Spleen (tissue), 11 donors: ENCODE measurements at regions not wholly inside any gene's neighbourhood (a gene's known extent, or its start where the extent isn't known, plus 50 kb on each side); places are given as distances from the start of the nearest gene placed in this dataset.

ENCODE experiments used
- DNase-seq: peaks from one replicate; pipeline ENCODE4 v3.0.0-alpha.2; 2020
- H3K27ac ChIP-seq, 8 donors: fragments of 200-600 bp; sonication (generic) in 7 of 8; 1 replicate in 4 of 8; 2 replicates in 4 of 8; pipeline versions ENCODE4 v1.5.0 to v1.8.0; 2016 to 2021; ENCODE audit warnings: inconsistent platforms in 4 of 8, mild to moderate bottlenecking in 4 of 8, moderate library complexity in 1 of 8
- H3K27me3 ChIP-seq, 7 donors: fragments of 200-600 bp; sonication (generic) in 6 of 7; replicated peaks in 1 of 7; 1 replicate in 4 of 7; 2 replicates in 3 of 7; pipeline versions ENCODE4 v1.5.0 to v1.8.0; 2016 to 2021; ENCODE audit warnings: inconsistent platforms in 3 of 7, mild to moderate bottlenecking in 1 of 7
- H3K36me3 ChIP-seq, 6 donors: fragments of 200-600 bp; sonication (generic) in 5 of 6; 1 replicate in 4 of 6; 2 replicates in 2 of 6; pipeline versions ENCODE4 v1.5.0 to v1.8.0; 2016 to 2021; ENCODE audit warnings: inconsistent platforms in 2 of 6
- H3K4me1 ChIP-seq, 6 donors: fragments of 200-600 bp; sonication (generic) in 5 of 6; 1 replicate in 3 of 6; 2 replicates in 3 of 6; pipeline versions ENCODE4 v1.5.0 to v1.8.0; 2016 to 2021; ENCODE audit warnings: inconsistent platforms in 3 of 6
- H3K4me3 ChIP-seq, 8 donors: fragments of 200-600 bp; sonication (generic) in 7 of 8; 1 replicate in 4 of 8; 2 replicates in 4 of 8; pipeline versions ENCODE4 v1.5.0 to v1.8.0; 2016 to 2021; ENCODE audit warnings: inconsistent platforms in 4 of 8, mild to moderate bottlenecking in 4 of 8, moderate library complexity in 2 of 8
- H3K9me3 ChIP-seq, 8 donors: fragments of 200-600 bp; sonication (generic) in 7 of 8; 1 replicate in 4 of 8; 2 replicates in 4 of 8; pipeline versions ENCODE4 v1.5.0 to v1.8.0; 2016 to 2021; ENCODE audit warnings: inconsistent platforms in 4 of 8
- POLR2A ChIP-seq, 3 donors: fragments of 450-650 bp; IDR thresholded peaks; one replicate each; pipeline ENCODE4 v1.5.1; 2017; ENCODE audit warnings: antibody characterized with exemption in 3 of 3, mild to moderate bottlenecking in 1 of 3
- POLR2AphosphoS5 ChIP-seq, 3 donors: sonication (generic); formaldehyde crosslinking; IDR thresholded peaks; one replicate each; pipeline ENCODE4 v1.5.1; 2017; ENCODE audit warnings: antibody characterized with exemption in 3 of 3
- WGBS, 5 donors: extraction: QIAGEN DNeasy Blood & Tissue Kit in 3 of 5; methylation state at CpG; one replicate each; pipeline versions ENCODE4 v1.1.5 to v1.1.7; 2013 to 2018; 5-methylcytosine and 5-hydroxymethylcytosine counted together
- intact Hi-C: fragments of 100-400 bp; cut with DNase I; formaldehyde crosslinking; loops from one replicate; pipeline ENCODE4 v1.15.0; 2023; ENCODE audit warnings: low total_unique reads
- TF ChIP-seq, protein P1 (sequence below), 11 experiments: fragments of 200-600 bp in 7 of 11; fragments of 450-650 bp in 4 of 11; sonication (generic) in 4 of 11; IDR thresholded peaks in 8 of 11; conservative IDR thresholded peaks in 3 of 11; 1 replicate in 7 of 11; 2 replicates in 4 of 11; pipeline versions ENCODE4 v1.4.0 to v1.8.0; 2016 to 2021; ENCODE audit warnings: antibody characterized with exemption in 11 of 11, inconsistent platforms in 4 of 11, mild to moderate bottlenecking in 1 of 11
- donor health status: healthy with polysubstance abuse.
- donor health status: DM: no; HTN: no; CAD: no; lungs with moderate emphysema.
- donor health status: DM: no; HTN: no; CAD: no.
- donor health status: Bipolar disorder and iron deficiency.
- donor health status: healthy.
- donor health status: DM: no; HTN: no; CAD: no.
- donor health status: DM: yes; HTN: yes; CAD: no.

DNA sequence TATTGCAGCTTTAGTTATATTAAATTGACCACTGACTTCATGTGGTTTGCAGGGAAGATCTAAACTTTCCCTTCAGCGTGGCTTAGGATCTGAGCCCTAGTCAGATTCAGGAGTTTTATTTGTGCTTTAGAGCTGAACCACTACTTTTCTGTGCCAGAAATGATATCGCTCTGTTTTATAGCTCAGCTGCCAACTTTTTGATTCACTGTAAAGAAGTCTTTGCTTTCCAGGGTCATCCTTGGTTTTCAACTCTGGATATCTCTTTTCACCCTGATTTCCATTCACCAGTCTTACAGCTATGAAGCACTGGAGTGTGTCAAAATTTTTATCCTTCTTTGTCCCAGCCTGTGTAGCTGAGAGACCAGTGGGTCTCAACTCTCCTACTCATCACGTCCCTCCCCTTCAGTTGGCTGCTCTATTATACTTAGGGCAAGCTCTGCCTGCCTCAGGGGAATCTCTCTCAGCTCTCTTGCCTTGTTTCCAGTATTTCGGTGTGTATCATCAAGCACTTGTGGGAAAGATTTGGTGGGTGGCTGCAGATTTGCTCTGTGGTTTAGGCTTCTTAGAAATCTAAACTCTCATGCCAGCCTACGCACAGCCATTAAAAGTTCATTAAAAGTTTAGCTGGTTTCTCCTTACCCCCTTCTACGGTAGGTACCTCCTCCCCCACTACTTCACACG lies 425.5 kb downstream of the TENT5A start:
- Histone ChIP-seq H3K9me3 (no peaks in the 10 kb centered on the region), H3K27me3 (no peaks in the 10 kb centered on the region), H3K36me3 (no peaks in the 10 kb centered on the region), H3K4me1 (no peaks in the 10 kb centered on the region), H3K4me3 (no peak overlapping the region), H3K27ac (no peak overlapping the region)
- TF ChIP-seq, protein P1, sequence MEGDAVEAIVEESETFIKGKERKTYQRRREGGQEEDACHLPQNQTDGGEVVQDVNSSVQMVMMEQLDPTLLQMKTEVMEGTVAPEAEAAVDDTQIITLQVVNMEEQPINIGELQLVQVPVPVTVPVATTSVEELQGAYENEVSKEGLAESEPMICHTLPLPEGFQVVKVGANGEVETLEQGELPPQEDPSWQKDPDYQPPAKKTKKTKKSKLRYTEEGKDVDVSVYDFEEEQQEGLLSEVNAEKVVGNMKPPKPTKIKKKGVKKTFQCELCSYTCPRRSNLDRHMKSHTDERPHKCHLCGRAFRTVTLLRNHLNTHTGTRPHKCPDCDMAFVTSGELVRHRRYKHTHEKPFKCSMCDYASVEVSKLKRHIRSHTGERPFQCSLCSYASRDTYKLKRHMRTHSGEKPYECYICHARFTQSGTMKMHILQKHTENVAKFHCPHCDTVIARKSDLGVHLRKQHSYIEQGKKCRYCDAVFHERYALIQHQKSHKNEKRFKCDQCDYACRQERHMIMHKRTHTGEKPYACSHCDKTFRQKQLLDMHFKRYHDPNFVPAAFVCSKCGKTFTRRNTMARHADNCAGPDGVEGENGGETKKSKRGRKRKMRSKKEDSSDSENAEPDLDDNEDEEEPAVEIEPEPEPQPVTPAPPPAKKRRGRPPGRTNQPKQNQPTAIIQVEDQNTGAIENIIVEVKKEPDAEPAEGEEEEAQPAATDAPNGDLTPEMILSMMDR (IDR thresholded peaks at IDR 0.05 in 8 of 11, conservative IDR thresholded peaks at IDR 0.05 in 3 of 11), result no peak
- TF ChIP-seq POLR2AphosphoS5 (IDR thresholded peaks at IDR 0.05), result no peak
- TF ChIP-seq POLR2A (IDR thresholded peaks at IDR 0.05), result no peak
- WGBS, 5 donors, result 57 to 73% (median 67%) methylated on average over 7 of the region's 7 CpGs
- intact Hi-C loops, result no loop called here
- no peak for DNase-seq

DNA sequence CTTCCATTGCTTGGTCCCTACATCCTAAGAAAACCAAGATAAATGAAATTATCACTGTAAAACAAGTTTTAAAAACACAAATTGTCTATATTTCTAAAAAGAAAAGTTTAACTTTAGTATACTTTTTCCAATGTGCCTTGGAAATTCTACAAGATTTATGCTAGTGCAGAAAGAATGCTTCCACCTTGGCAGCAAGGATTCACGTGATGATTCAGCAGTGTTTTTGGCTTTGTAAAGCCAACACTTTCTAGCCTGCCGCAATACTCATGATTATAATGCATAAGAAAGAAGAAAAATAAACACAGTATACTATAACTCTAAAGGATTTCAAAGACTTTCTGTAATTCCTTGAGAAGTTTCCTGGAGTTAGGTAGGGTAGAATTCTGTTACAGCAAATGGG lies 442.7 kb downstream of the TENT5A start:
- H3K4me1 ChIP-seq, result no peaks in the 10 kb centered on the region
- TF ChIP-seq POLR2A (IDR thresholded peaks at IDR 0.05), result no peak
- TF ChIP-seq POLR2AphosphoS5 (IDR thresholded peaks at IDR 0.05), result no peak
- TF ChIP-seq, protein P1 (IDR thresholded peaks at IDR 0.05 in 8 of 11, conservative IDR thresholded peaks at IDR 0.05 in 3 of 11), result no peak
- DNase-seq, result no peak
- H3K27ac ChIP-seq, result no peak overlapping the region
- H3K36me3 ChIP-seq, result no peaks in the 10 kb centered on the region
- H3K9me3 ChIP-seq, result peaks cover 0 to 28% (median 21%) of the 10 kb centered on the region in 8 donors
- WGBS, 5 donors, result 86 to 93% (median 91%) methylated on average over 2 of the region's 2 CpGs
- no peaks in the 10 kb centered on the region for H3K27me3 ChIP-seq
- intact Hi-C loops, result no loop called here
- no peak overlapping the region for H3K4me3 ChIP-seq

DNA sequence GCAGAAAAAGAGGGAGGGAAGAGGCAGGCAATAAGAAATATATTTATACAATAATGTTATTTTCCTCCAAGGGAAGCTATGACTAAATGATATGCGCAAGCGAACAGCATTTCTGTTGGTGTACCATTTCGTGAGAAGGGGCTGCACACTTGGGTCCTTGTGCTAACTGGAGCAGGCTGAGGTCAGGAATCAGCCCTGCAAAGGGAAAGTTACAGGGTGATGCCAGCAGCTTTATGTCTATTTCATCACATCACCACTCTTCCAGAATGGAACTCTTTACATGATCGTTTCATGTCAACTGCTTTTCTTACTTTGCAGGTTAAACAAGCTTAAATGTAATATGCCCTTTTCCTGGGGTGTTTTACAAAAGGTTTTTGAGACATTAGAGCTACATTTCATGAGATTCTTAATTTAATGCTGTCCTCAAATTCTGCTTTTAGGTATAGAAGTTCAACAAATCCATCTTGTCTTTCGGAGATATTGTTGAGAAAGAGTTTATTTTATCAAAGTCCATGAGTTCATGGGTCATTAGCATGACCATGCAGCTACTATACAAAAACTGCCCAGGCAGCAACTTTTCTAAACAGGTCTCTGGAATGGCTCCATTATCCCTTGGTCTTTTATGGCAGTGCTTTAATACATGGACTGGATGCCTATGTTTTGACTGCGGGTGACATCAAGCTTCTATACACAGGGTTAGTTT lies 443.8 kb downstream of the TENT5A start:
- intact Hi-C loops, result no loop called here
- DNase-seq, result no peak
- Histone ChIP-seq H3K4me1 (no peaks in the 10 kb centered on the region), H3K27ac (no peak overlapping the region), H3K27me3 (no peaks in the 10 kb centered on the region), H3K9me3 (peaks cover 0 to 17% (median 10%) of the 10 kb centered on the region in 8 donors), H3K36me3 (no peaks in the 10 kb centered on the region), H3K4me3 (no peak overlapping the region)
- TF ChIP-seq POLR2A (IDR thresholded peaks at IDR 0.05) (no peak), POLR2AphosphoS5 (IDR thresholded peaks at IDR 0.05) (no peak)
- TF ChIP-seq, protein P1 (IDR thresholded peaks at IDR 0.05 in 8 of 11, conservative IDR thresholded peaks at IDR 0.05 in 3 of 11), result no peak
- WGBS, 5 donors, result 79 to 88% (median 86%) methylated on average over 6 of the region's 6 CpGs

DNA sequence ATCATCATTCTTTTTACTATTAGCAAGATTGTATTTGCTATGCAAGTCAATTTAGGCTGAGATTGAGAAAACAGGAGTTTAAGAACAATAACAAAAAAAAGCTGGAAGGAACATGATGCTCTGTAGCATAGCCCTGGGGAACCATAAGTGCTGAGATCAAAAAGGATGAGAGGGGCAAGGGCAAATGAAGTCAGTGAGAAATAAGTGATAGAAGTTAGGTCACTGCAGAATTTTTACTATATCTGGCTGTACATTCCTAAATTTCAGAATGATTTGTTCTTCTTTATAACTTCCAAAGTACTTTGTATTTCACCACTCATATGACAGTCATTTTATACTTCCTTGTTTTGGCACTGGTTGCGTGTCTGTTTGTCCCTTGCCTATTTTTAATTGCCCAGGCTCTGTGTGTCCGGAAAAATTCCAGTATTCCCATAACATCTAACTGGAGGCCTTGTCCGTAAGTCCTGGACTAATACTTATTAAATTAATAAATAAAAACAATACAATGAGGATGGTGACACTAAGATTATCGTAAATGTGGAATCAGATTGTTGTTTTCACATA lies 444.7 kb downstream of the TENT5A start:
- peaks cover 0 to 7% (median under 1%) of the 10 kb centered on the region in 8 donors for H3K9me3 ChIP-seq
- no peaks in the 10 kb centered on the region for H3K36me3 ChIP-seq
- DNase-seq, result no peak
- no peak overlapping the region for H3K4me3 ChIP-seq
- intact Hi-C loops, result no loop called here
- H3K27me3 ChIP-seq, result no peaks in the 10 kb centered on the region
- no peak for TF ChIP-seq POLR2AphosphoS5 (IDR thresholded peaks at IDR 0.05)
- TF ChIP-seq, protein P1 (IDR thresholded peaks at IDR 0.05 in 8 of 11, conservative IDR thresholded peaks at IDR 0.05 in 3 of 11), result no peak
- TF ChIP-seq POLR2A (IDR thresholded peaks at IDR 0.05), result no peak
- WGBS, 5 donors, result 81 to 88% (median 86%) methylated on average over 4 of the region's 4 CpGs
- no peak overlapping the region for H3K27ac ChIP-seq
- no peaks in the 10 kb centered on the region for H3K4me1 ChIP-seq
